ENCODE measurements at regions not wholly inside any gene's neighbourhood (a gene's known extent, or its start where the extent isn't known, plus 50 kb on each side); places are given as distances from the start of the nearest gene placed in this dataset.

DNA sequence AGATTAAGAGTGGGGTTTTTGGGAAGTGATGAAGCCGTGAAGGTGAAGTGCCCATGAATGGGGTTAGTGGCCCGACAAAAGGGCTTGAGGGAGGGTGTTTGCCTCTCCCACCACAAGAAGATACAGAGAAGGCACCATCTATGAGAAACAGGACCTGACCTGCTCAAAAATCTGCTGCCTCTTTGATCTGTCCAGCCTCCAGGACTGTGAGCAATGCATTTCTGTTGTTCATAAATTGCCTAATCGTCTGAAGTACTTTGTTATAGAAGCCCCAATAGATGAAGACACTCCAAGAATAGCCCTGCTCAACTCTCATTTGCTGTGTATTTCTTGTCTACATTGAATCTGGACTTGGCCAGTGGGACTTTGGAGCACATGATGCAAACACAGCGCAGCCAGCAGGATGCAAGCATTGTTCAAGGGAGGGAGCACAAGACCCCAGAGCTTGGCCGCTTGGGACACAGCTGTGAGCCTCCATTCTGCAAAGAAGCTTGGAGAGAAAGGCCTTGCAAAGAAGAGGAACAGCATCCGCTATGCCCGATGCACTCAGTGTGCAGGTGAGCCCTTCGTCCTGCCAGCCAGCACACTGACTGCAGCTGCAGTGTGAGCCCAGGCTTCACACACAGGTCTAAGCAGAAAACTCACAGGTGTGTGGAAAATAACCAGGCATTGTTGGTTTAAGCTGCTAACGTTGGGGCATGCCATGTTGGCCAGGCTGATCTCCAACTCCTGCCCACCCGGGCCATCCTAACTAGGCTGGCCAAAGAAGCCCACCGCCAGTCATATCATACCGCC lies 73.2 kb upstream of the KLF6 start:
- TF ChIP-seq, protein P1, sequence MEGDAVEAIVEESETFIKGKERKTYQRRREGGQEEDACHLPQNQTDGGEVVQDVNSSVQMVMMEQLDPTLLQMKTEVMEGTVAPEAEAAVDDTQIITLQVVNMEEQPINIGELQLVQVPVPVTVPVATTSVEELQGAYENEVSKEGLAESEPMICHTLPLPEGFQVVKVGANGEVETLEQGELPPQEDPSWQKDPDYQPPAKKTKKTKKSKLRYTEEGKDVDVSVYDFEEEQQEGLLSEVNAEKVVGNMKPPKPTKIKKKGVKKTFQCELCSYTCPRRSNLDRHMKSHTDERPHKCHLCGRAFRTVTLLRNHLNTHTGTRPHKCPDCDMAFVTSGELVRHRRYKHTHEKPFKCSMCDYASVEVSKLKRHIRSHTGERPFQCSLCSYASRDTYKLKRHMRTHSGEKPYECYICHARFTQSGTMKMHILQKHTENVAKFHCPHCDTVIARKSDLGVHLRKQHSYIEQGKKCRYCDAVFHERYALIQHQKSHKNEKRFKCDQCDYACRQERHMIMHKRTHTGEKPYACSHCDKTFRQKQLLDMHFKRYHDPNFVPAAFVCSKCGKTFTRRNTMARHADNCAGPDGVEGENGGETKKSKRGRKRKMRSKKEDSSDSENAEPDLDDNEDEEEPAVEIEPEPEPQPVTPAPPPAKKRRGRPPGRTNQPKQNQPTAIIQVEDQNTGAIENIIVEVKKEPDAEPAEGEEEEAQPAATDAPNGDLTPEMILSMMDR (IDR thresholded peaks at IDR 0.05; ENCODE audit: low read depth, low read length), result no peak
- TF ChIP-seq, protein P2, sequence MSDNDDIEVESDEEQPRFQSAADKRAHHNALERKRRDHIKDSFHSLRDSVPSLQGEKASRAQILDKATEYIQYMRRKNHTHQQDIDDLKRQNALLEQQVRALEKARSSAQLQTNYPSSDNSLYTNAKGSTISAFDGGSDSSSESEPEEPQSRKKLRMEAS (IDR thresholded peaks at IDR 0.05; ENCODE audit: low read depth, low read length), result no peak

Data from NB4 (cell line).